H9 (cell line): ENCODE measurements at regions not wholly inside any gene's neighbourhood (a gene's known extent, or its start where the extent isn't known, plus 50 kb on each side); places are given as distances from the start of the nearest gene placed in this dataset.

Experiments used
- DNase-seq: peaks from one replicate; pipeline ENCODE4 v3.0.0-alpha.2; 2017
- H2AFZ ChIP-seq: one replicate; pipeline ENCODE4 v1.6.1; 2013; ENCODE audit warnings: mild to moderate bottlenecking, low read length, control low read depth, moderate library complexity
- H2AK5ac ChIP-seq: 2 replicates; pipeline ENCODE4 v1.6.1; 2013; ENCODE audit warnings: low read length, control low read depth, mixed read lengths; ENCODE audit not compliant: insufficient read length
- H2BK120ac ChIP-seq: one replicate; pipeline ENCODE4 v1.6.1; 2013; ENCODE audit warnings: low read depth, mild to moderate bottlenecking, low read length, control low read depth, inconsistent platforms; ENCODE audit not compliant: poor library complexity, severe bottlenecking
- H2BK12ac ChIP-seq: 2 replicates; pipeline ENCODE4 v1.6.1; 2013; ENCODE audit warnings: low read length, control low read depth, mixed read lengths, low read depth; ENCODE audit not compliant: insufficient read length
- H2BK15ac ChIP-seq: 2 replicates; pipeline ENCODE4 v1.6.1; 2013; ENCODE audit warnings: low read depth, low read length, control low read depth
- H2BK20ac ChIP-seq: one replicate; pipeline ENCODE4 v1.6.1; 2013; ENCODE audit warnings: low read depth, mild to moderate bottlenecking, low read length, control low read depth, inconsistent platforms; ENCODE audit not compliant: poor library complexity, severe bottlenecking
- H2BK5ac ChIP-seq: 2 replicates; pipeline ENCODE4 v1.6.1; 2013; ENCODE audit warnings: low read length, control low read depth, mixed read lengths; ENCODE audit not compliant: insufficient read length
- H3K14ac ChIP-seq: 2 replicates; pipeline ENCODE4 v1.6.1; 2013; ENCODE audit warnings: low read length, control low read depth; ENCODE audit not compliant: insufficient read depth
- H3K18ac ChIP-seq: 2 replicates; pipeline ENCODE4 v1.6.1; 2013; ENCODE audit warnings: low read depth, mild to moderate bottlenecking, mixed read lengths, low read length, control low read depth; ENCODE audit not compliant: insufficient read length
- H3K23ac ChIP-seq: 2 replicates; pipeline ENCODE4 v1.6.1; 2013; ENCODE audit warnings: low read length, control low read depth, mixed read lengths, low read depth; ENCODE audit not compliant: insufficient read length
- H3K23me2 ChIP-seq: 2 replicates; pipeline ENCODE4 v1.6.1; 2013; ENCODE audit warnings: low read depth, mild to moderate bottlenecking, mixed read lengths, low read length, control low read depth; ENCODE audit not compliant: insufficient read length, poor library complexity, severe bottlenecking
- H3K27ac ChIP-seq: 2 replicates; pipeline ENCODE4 v1.5.1; 2013; ENCODE audit warnings: low read length, control low read depth, mixed read lengths, low read depth; ENCODE audit not compliant: insufficient read length
- H3K27me3 ChIP-seq: 2 replicates; pipeline ENCODE4 v1.6.1; 2013; ENCODE audit warnings: low read length, control low read depth, inconsistent platforms; ENCODE audit not compliant: insufficient read depth
- H3K4ac ChIP-seq: 2 replicates; pipeline ENCODE4 v1.6.1; 2013; ENCODE audit warnings: low read depth, mild to moderate bottlenecking, control low read depth, inconsistent platforms, low read length, moderate library complexity
- H3K4me1 ChIP-seq: 2 replicates; pipeline ENCODE4 v1.6.1; 2013; ENCODE audit warnings: low read length, control low read depth, inconsistent platforms; ENCODE audit not compliant: insufficient read depth
- H3K4me2 ChIP-seq: 2 replicates; pipeline ENCODE4 v1.6.1; 2013; ENCODE audit warnings: low read length, control low read depth, mixed read lengths; ENCODE audit not compliant: insufficient read length, insufficient read depth
- H3K56ac ChIP-seq: 2 replicates; pipeline ENCODE4 v1.6.1; 2013; ENCODE audit warnings: low read depth, mild to moderate bottlenecking, mixed read lengths, low read length, control low read depth; ENCODE audit not compliant: insufficient read length
- H3K79me1 ChIP-seq: 2 replicates; pipeline ENCODE4 v1.6.1; 2013; ENCODE audit warnings: low read depth, mild to moderate bottlenecking, moderate library complexity, low read length, control low read depth, inconsistent platforms; ENCODE audit not compliant: insufficient read depth, poor library complexity, severe bottlenecking
- H3K79me2 ChIP-seq: 2 replicates; pipeline ENCODE4 v1.6.1; 2013; ENCODE audit warnings: low read length, control low read depth, inconsistent platforms; ENCODE audit not compliant: insufficient read depth
- H3K9ac ChIP-seq: 2 replicates; pipeline ENCODE4 v1.6.1; 2013; ENCODE audit warnings: low read length, control low read depth, mixed read lengths; ENCODE audit not compliant: insufficient read length; ENCODE audit errors: extremely low read depth
- H3K9me3 ChIP-seq: one replicate; pipeline ENCODE4 v1.6.1; 2013; ENCODE audit warnings: low read depth, low read length, inconsistent platforms; ENCODE audit not compliant: control insufficient read depth
- H3T11ph ChIP-seq: one replicate; pipeline ENCODE4 v1.6.1; 2013; ENCODE audit warnings: mild to moderate bottlenecking, low read length, control low read depth, inconsistent platforms
- H4K20me1 ChIP-seq: one replicate; pipeline ENCODE4 v1.6.1; 2013; ENCODE audit not compliant: control insufficient read depth, insufficient read length, insufficient read depth
- H4K5ac ChIP-seq: 2 replicates; pipeline ENCODE4 v1.6.1; 2013; ENCODE audit warnings: low read depth, mild to moderate bottlenecking, mixed read lengths, low read length, control low read depth; ENCODE audit not compliant: insufficient read length
- H4K8ac ChIP-seq: replicated peaks from 2 replicates; pipeline ENCODE4 v1.6.1; 2013; ENCODE audit warnings: low read length, control low read depth, mixed read lengths, low read depth; ENCODE audit not compliant: insufficient read length
- H4K91ac ChIP-seq: 2 replicates; pipeline ENCODE4 v1.6.1; 2013; ENCODE audit warnings: low read depth, mild to moderate bottlenecking, moderate library complexity, mixed read lengths, low read length, control low read depth; ENCODE audit not compliant: insufficient read length
- H3K27ac Mint-ChIP-seq, 3 experiments: 2 replicates in 2 of 3; 3 replicates in 1 of 3; pipeline ENCODE4 v1.8.0; 2020 to 2021; ENCODE audit warnings: mixed read lengths in 3 of 3, mild to moderate bottlenecking in 1 of 3, moderate library complexity in 1 of 3
- H3K27me3 Mint-ChIP-seq: 2 replicates; pipeline ENCODE4 v1.8.0; 2021; ENCODE audit warnings: low read depth, mild to moderate bottlenecking, moderate library complexity, mixed read lengths
- H3K36me3 Mint-ChIP-seq, 3 experiments: 2 replicates in 2 of 3; 3 replicates in 1 of 3; pipeline ENCODE4 v1.8.0; 2020 to 2021; ENCODE audit warnings: low read depth in 3 of 3, mixed read lengths in 3 of 3; ENCODE audit not compliant: insufficient read depth in 1 of 3
- H3K4me1 Mint-ChIP-seq, 2 experiments: 2 replicates each; pipeline ENCODE4 v1.8.0; 2020; ENCODE audit warnings: mixed read lengths in 2 of 2
- H3K4me3 Mint-ChIP-seq, 2 experiments: 2 replicates in 1 of 2; 3 replicates in 1 of 2; pipeline ENCODE4 v1.8.0; 2020 to 2021; ENCODE audit warnings: mild to moderate bottlenecking in 2 of 2, mixed read lengths in 2 of 2, moderate library complexity in 1 of 2
- H3K9me3 Mint-ChIP-seq, 2 experiments: 2 replicates in 1 of 2; 3 replicates in 1 of 2; pipeline ENCODE4 v1.8.0; 2020; ENCODE audit warnings: mild to moderate bottlenecking in 2 of 2, mixed read lengths in 2 of 2, moderate library complexity in 1 of 2
- WGBS: extraction: QIAGEN DNeasy Blood & Tissue Kit; methylation state at CpG from one replicate; pipeline ENCODE4 v1.1.7; 2013; ENCODE audit warnings: missing lambda C conversion rate, low lambda C conversion rate, mixed read lengths; ENCODE audit not compliant: insufficient read length; ENCODE audit errors: extremely low coverage; 5-methylcytosine and 5-hydroxymethylcytosine counted together
- TF ChIP-seq, protein P1 (sequence below): fragments of 200-600 bp; sonication (generic); conservative IDR thresholded peaks from 3 replicates; pipeline ENCODE4 v1.8.0; 2021; ENCODE audit warnings: antibody characterized with exemption, mild to moderate bottlenecking

DNA sequence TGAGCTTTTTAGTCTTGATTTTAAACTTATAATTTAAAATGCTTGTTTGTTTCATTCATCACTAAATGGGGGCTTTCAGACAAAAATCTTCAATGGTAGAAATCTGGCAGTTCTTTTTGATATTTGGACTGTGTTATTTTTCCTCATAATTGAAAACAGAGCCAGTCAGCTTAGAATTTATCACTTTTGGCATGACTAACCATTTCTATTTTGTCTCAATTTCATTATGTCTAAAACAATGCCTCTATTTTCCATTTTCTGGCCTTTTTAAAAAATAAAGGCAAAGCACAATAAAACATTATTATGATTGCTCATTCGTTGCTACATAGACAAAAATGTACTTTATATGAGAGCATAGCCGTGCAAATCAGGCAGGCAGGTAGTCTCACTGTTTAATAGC is 434.5 kb downstream of the XIRP2 start:
- Mint-ChIP-seq H3K4me3 (no peak overlapping the region), H3K27me3 (no peaks in the 10 kb centered on the region), H3K9me3 (peaks cover 12 to 15% of the 10 kb centered on the region in 2 experiments; a peak in 4 of 5 replicates), H3K27ac (no peak overlapping the region), H3K36me3 (peaks cover 18 to 45% (median 29%) of the 10 kb centered on the region in 3 experiments), H3K4me1 (peaks cover 12 to 17% of the 10 kb centered on the region in 2 experiments)
- H2BK15ac ChIP-seq, result no peak overlapping the region
- no peak overlapping the region for H4K91ac ChIP-seq
- no peaks in the 10 kb centered on the region for H3K27me3 ChIP-seq
- H4K20me1 ChIP-seq, result no peaks in the 10 kb centered on the region
- DNase-seq, result no peak
- no peak overlapping the region for H3K23ac ChIP-seq
- H2BK5ac ChIP-seq, result no peak overlapping the region
- no peak overlapping the region for H3K18ac ChIP-seq
- H2AFZ ChIP-seq, result no peak overlapping the region
- TF ChIP-seq, protein P1, sequence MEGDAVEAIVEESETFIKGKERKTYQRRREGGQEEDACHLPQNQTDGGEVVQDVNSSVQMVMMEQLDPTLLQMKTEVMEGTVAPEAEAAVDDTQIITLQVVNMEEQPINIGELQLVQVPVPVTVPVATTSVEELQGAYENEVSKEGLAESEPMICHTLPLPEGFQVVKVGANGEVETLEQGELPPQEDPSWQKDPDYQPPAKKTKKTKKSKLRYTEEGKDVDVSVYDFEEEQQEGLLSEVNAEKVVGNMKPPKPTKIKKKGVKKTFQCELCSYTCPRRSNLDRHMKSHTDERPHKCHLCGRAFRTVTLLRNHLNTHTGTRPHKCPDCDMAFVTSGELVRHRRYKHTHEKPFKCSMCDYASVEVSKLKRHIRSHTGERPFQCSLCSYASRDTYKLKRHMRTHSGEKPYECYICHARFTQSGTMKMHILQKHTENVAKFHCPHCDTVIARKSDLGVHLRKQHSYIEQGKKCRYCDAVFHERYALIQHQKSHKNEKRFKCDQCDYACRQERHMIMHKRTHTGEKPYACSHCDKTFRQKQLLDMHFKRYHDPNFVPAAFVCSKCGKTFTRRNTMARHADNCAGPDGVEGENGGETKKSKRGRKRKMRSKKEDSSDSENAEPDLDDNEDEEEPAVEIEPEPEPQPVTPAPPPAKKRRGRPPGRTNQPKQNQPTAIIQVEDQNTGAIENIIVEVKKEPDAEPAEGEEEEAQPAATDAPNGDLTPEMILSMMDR, result no peak
- H2BK20ac ChIP-seq, result no peak overlapping the region
- H3K9ac ChIP-seq, result no peak overlapping the region
- no peak overlapping the region for H2AK5ac ChIP-seq
- H3K79me2 ChIP-seq, result peaks cover 10% of the 10 kb centered on the region; the same call in 1 of the 2 replicates
- no peaks in the 10 kb centered on the region; the same call in 1 of the 2 replicates for H3K4me1 ChIP-seq
- H2BK12ac ChIP-seq, result no peak overlapping the region
- no peak overlapping the region for H4K5ac ChIP-seq
- no peak overlapping the region for H3K4ac ChIP-seq
- H4K8ac ChIP-seq, result no peak overlapping the region
- H3K27ac ChIP-seq, result no peak overlapping the region
- H3K14ac ChIP-seq, result no peak overlapping the region
- no peaks in the 10 kb centered on the region for H3K23me2 ChIP-seq
- no peak overlapping the region for H2BK120ac ChIP-seq
- H3K79me1 ChIP-seq, result no peaks in the 10 kb centered on the region
- H3K56ac ChIP-seq, result no peak overlapping the region
- no peak overlapping the region for H3K4me2 ChIP-seq
- no CpG with 5 or more reads among the region's 2 CpGs for WGBS
- no peak overlapping the region for H3T11ph ChIP-seq
- H3K9me3 ChIP-seq, result peaks cover 8% of the 10 kb centered on the region
